A549 (cell line): ENCODE measurements at regions not wholly inside any gene's neighbourhood (a gene's known extent, or its start where the extent isn't known, plus 50 kb on each side); places are given as distances from the start of the nearest gene placed in this dataset.

Experiments
- ATAC-seq, 2 experiments: fragments of 200-7000 bp in 1 of 2; fragments of >200 bp in 1 of 2; cut with Nextera tagmentation in 1 of 2; cut with Tn5 transposase in 1 of 2; 3 replicates each; pipeline versions ENCODE4 v1.8.0 to v1.9.1; 2018 to 2020; ENCODE audit warnings: mild to moderate bottlenecking in 1 of 2, moderate library complexity in 1 of 2
- CTCF ChIA-PET: fragments of 300-600 bp; sonication (Branson Sonifier 250); formaldehyde crosslinking; extraction: SDS; loops from one replicate; lab custom pipeline; 2021; ENCODE audit warnings: antibody characterized with exemption, inconsistent platforms; lab: Yijun Ruan, JAX
- POLR2A ChIA-PET: fragments of 350-600 bp; formaldehyde crosslinking; extraction: SDS; loops from one replicate; lab custom pipeline; 2021; ENCODE audit warnings: antibody characterized with exemption, inconsistent platforms; lab: Yijun Ruan, JAX
- DNase-seq, 2 experiments: peaks; one replicate each; pipeline versions ENCODE4 v3.0.0 to v3.0.0-alpha.2; 2011 to 2016; ENCODE audit warnings: low read depth in 1 of 2, low spot score in 1 of 2
- FAIRE-seq: peaks from 2 replicates; lab custom pipeline; 2011; peaks lifted over from hg19 to GRCh38; lab: Jason Lieb, UNC
- H3K27ac ChIP-seq, 2 experiments: fragments of >200 bp; sonication (Bioruptor Twin); formaldehyde crosslinking; 3 replicates each; pipeline ENCODE4 v1.5.1; 2016 to 2017
- H3K4me1 ChIP-seq: fragments of >200 bp; sonication (Bioruptor Twin); formaldehyde crosslinking; 3 replicates; pipeline ENCODE4 v1.6.1; 2016
- H3K4me2 ChIP-seq: fragments of >200 bp; sonication (Bioruptor Twin); formaldehyde crosslinking; 3 replicates; pipeline ENCODE4 v1.6.1; 2016
- H3K4me3 ChIP-seq: fragments of >200 bp; sonication (Bioruptor Twin); formaldehyde crosslinking; 3 replicates; pipeline ENCODE4 v1.5.1; 2016
- H3K9me3 ChIP-seq: fragments of >200 bp; sonication (Bioruptor Twin); formaldehyde crosslinking; 3 replicates; pipeline ENCODE4 v1.6.1; 2016
- BHLHE40 ChIP-seq: IDR thresholded peaks from 2 replicates; pipeline ENCODE4 v1.6.1; 2012; ENCODE audit warnings: low read depth, low read length, inconsistent platforms
- CEBPB ChIP-seq, 2 experiments: fragments of >200 bp in 1 of 2; sonication (Bioruptor Twin) in 1 of 2; formaldehyde crosslinking in 1 of 2; IDR thresholded peaks; 2 replicates each; pipeline ENCODE4 v1.6.1; 2012 to 2016
- CHD4 ChIP-seq: fragments of 200-600 bp; sonication (generic); IDR thresholded peaks from 2 replicates; pipeline ENCODE4 v1.6.1; 2016; ENCODE audit warnings: antibody characterized with exemption, mild to moderate bottlenecking, borderline replicate concordance
- CTCF ChIP-seq: fragments of >200 bp; sonication (Bioruptor Twin); formaldehyde crosslinking; IDR thresholded peaks from 3 replicates; pipeline ENCODE4 v1.5.1; 2016
- EP300 ChIP-seq, 2 experiments: fragments of >200 bp; sonication (Bioruptor Twin); formaldehyde crosslinking; IDR thresholded peaks; 2 replicates in 1 of 2; 3 replicates in 1 of 2; pipeline ENCODE4 v1.6.1; 2016 to 2017
- FOSB ChIP-seq: fragments of 250-450 bp; sonication (Bioruptor Pico); IDR thresholded peaks from 2 replicates; pipeline ENCODE4 v1.5.0; 2020; ENCODE audit warnings: mild to moderate bottlenecking, moderate library complexity
- FOSL2 ChIP-seq, 2 experiments: fragments of 450-650 bp in 1 of 2; fragments of >200 bp in 1 of 2; sonication (Bioruptor Twin) in 1 of 2; formaldehyde crosslinking; IDR thresholded peaks; 2 replicates each; pipeline versions ENCODE4 v1.5.0 to v1.6.1; 2016 to 2020; ENCODE audit warnings: mild to moderate bottlenecking in 1 of 2, moderate library complexity in 1 of 2
- GATA3 ChIP-seq: IDR thresholded peaks from 2 replicates; pipeline ENCODE4 v1.6.1; 2012; ENCODE audit warnings: borderline replicate concordance
- HOXA7 ChIP-seq: fragments of 250-450 bp; sonication (Bioruptor Pico); IDR thresholded peaks from 2 replicates; pipeline ENCODE4 v1.5.0; 2020; ENCODE audit warnings: mild to moderate bottlenecking, moderate library complexity
- HOXB5 ChIP-seq: fragments of 250-450 bp; sonication (Bioruptor Pico); IDR thresholded peaks from 2 replicates; pipeline ENCODE4 v1.5.0; 2020; ENCODE audit warnings: mild to moderate bottlenecking, moderate library complexity
- JUNB ChIP-seq: fragments of >200 bp; sonication (Bioruptor Twin); formaldehyde crosslinking; IDR thresholded peaks from 2 replicates; pipeline ENCODE4 v1.6.1; 2016
- KDM5A ChIP-seq: fragments of 200-600 bp; sonication (generic); IDR thresholded peaks from 2 replicates; pipeline ENCODE4 v1.6.1; 2016; ENCODE audit warnings: antibody characterized with exemption, mild to moderate bottlenecking
- MAZ ChIP-seq: fragments of 150-350 bp; IDR thresholded peaks from 2 replicates; pipeline ENCODE4 v1.6.1; 2014; ENCODE audit warnings: antibody characterized with exemption, low read depth, low read length, borderline replicate concordance
- MYC ChIP-seq: IDR thresholded peaks from 2 replicates; pipeline ENCODE4 v1.6.1; 2012; ENCODE audit warnings: mild to moderate bottlenecking, inconsistent platforms, low read length, improper control_type of control experiment, borderline replicate concordance
- NPAS2 ChIP-seq: fragments of 250-450 bp; sonication (Bioruptor Pico); IDR thresholded peaks from 2 replicates; pipeline ENCODE4 v1.8.0; 2022; ENCODE audit warnings: mild to moderate bottlenecking, moderate library complexity, borderline replicate concordance
- NR3C1 ChIP-seq: fragments of >200 bp; sonication (Bioruptor Twin); formaldehyde crosslinking; IDR thresholded peaks from 3 replicates; pipeline ENCODE4 v1.6.1; 2017
- PHF8 ChIP-seq: fragments of 200-600 bp; sonication (generic); IDR thresholded peaks from 2 replicates; pipeline ENCODE4 v1.6.1; 2016; ENCODE audit warnings: low read depth, mild to moderate bottlenecking, antibody characterized with exemption, moderate library complexity, borderline replicate concordance
- RARB ChIP-seq: fragments of 250-450 bp; sonication (Bioruptor Pico); IDR thresholded peaks from 2 replicates; pipeline ENCODE4 v1.8.0; 2021; ENCODE audit warnings: mild to moderate bottlenecking, moderate library complexity
- SMC3 ChIP-seq: fragments of >200 bp; sonication (Bioruptor Twin); formaldehyde crosslinking; IDR thresholded peaks from 3 replicates; pipeline ENCODE4 v1.6.1; 2018; ENCODE audit warnings: inconsistent platforms
- ZC3H11A ChIP-seq: fragments of 450-650 bp; IDR thresholded peaks from 2 replicates; pipeline ENCODE4 v1.6.1; 2014; ENCODE audit warnings: antibody characterized with exemption, mild to moderate bottlenecking
- ZFP36 ChIP-seq: fragments of 450-650 bp; IDR thresholded peaks from 2 replicates; pipeline ENCODE4 v1.6.1; 2014; ENCODE audit warnings: borderline replicate concordance; ENCODE audit not compliant: partially characterized antibody
- ZNF302 ChIP-seq: fragments of 250-450 bp; sonication (Bioruptor Pico); IDR thresholded peaks from 2 replicates; pipeline ENCODE4 v1.9.0; 2021; ENCODE audit warnings: inconsistent platforms, mild to moderate bottlenecking, moderate library complexity
- ZSCAN20 ChIP-seq: fragments of 250-450 bp; sonication (Bioruptor Pico); IDR thresholded peaks from 2 replicates; pipeline ENCODE4 v1.8.0; 2022; ENCODE audit warnings: mild to moderate bottlenecking, moderate library complexity
- WGBS: methylation state at CpG from one replicate; pipeline ENCODE4 v1.1.6; 2017; ENCODE audit errors: missing lambda C conversion rate; 5-methylcytosine and 5-hydroxymethylcytosine counted together
- TF ChIP-seq, protein P1 (sequence below): fragments of >200 bp; sonication (Bioruptor Twin); formaldehyde crosslinking; IDR thresholded peaks from 3 replicates; pipeline ENCODE4 v1.6.1; 2016
- TF ChIP-seq, protein P2 (sequence below): fragments of 450-650 bp; IDR thresholded peaks from 2 replicates; pipeline ENCODE4 v1.6.1; 2014; ENCODE audit warnings: antibody characterized with exemption
- TF ChIP-seq, protein P3 (sequence below): fragments of 200-600 bp; sonication (generic); IDR thresholded peaks from 2 replicates; pipeline ENCODE4 v1.6.1; 2016; ENCODE audit warnings: antibody characterized with exemption, mild to moderate bottlenecking, moderate library complexity
- TF ChIP-seq, protein P4 (sequence below): IDR thresholded peaks from 2 replicates; pipeline ENCODE4 v1.6.1; 2012

GRCh38 chr7:68754414-68754813 lies 843.9 kb upstream of the AUTS2 start:
- FAIRE-seq (no peak), ATAC-seq (no peak), DNase-seq (no peak)
- Histone ChIP-seq H3K4me2 (no peak overlapping the region), H3K9me3 (no peaks in the 10 kb centered on the region), H3K4me1 (no peaks in the 10 kb centered on the region), H3K27ac (no peak overlapping the region), H3K4me3 (no peak overlapping the region)
- CTCF ChIA-PET, result no interaction called here
- no peak for TF ChIP-seq FOSB (CRISPR knock-in tag)
- no peak for TF ChIP-seq HOXB5 (CRISPR knock-in tag)
- no peak for TF ChIP-seq HOXA7
- no peak for TF ChIP-seq EP300 (IDR thresholded peaks at IDR 0.05)
- no peak for TF ChIP-seq RARB (CRISPR knock-in tag)
- TF ChIP-seq, protein P1, sequence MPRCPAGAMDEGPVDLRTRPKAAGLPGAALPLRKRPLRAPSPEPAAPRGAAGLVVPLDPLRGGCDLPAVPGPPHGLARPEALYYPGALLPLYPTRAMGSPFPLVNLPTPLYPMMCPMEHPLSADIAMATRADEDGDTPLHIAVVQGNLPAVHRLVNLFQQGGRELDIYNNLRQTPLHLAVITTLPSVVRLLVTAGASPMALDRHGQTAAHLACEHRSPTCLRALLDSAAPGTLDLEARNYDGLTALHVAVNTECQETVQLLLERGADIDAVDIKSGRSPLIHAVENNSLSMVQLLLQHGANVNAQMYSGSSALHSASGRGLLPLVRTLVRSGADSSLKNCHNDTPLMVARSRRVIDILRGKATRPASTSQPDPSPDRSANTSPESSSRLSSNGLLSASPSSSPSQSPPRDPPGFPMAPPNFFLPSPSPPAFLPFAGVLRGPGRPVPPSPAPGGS, result no peak
- TF ChIP-seq ZSCAN20 (CRISPR knock-in tag), result no peak
- no peak for TF ChIP-seq MYC
- TF ChIP-seq, protein P2, sequence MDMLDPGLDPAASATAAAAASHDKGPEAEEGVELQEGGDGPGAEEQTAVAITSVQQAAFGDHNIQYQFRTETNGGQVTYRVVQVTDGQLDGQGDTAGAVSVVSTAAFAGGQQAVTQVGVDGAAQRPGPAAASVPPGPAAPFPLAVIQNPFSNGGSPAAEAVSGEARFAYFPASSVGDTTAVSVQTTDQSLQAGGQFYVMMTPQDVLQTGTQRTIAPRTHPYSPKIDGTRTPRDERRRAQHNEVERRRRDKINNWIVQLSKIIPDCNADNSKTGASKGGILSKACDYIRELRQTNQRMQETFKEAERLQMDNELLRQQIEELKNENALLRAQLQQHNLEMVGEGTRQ, result no peak
- POLR2A ChIA-PET, result no interaction called here
- 84% methylated on average over 2 of the region's 2 CpGs for WGBS

DNA sequence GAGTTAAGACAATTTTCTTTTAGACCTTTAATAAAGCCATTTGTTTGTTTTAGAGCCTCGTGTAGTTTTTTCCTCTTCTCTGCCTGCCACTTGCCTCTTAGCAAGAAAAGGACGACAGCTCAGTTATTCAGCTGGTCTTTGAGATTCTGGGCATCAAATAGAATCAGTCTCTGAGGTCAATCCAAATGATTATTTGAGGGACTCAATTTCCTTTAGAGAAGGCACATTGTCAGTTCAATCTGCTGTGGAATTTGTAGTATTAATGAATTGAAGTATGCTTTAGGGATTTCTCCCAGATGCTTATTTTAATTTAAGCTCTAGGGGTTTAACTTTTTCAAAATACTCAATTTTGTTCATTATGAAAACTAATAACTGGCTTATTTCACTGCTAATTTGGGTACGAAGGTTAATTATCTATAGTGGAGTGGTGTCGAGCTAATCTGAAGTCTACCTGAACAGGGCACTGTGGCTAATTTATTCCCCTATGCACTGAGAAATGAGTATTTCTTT lies 841.2 kb upstream of the AUTS2 start:
- FAIRE-seq (no peak), DNase-seq (no peak), ATAC-seq (no peak)
- 61% methylated on average over 4 of the region's 4 CpGs for WGBS
- Histone ChIP-seq H3K4me2 (no peak overlapping the region), H3K4me1 (no peaks in the 10 kb centered on the region), H3K27ac (no peak overlapping the region), H3K9me3 (peaks cover 8% of the 10 kb centered on the region), H3K4me3 (no peak overlapping the region)
- POLR2A ChIA-PET, result no interaction called here
- CTCF ChIA-PET, result interaction anchor here (0.6 to 1.5 kb wide), 2 partner anchors 15 to 58 kb away, joined by 3 read pairs; no protein-coding TSS in a partner anchor
- no peak for TF ChIP-seq CTCF
- no peak for TF ChIP-seq MAZ
- TF ChIP-seq, protein P3, sequence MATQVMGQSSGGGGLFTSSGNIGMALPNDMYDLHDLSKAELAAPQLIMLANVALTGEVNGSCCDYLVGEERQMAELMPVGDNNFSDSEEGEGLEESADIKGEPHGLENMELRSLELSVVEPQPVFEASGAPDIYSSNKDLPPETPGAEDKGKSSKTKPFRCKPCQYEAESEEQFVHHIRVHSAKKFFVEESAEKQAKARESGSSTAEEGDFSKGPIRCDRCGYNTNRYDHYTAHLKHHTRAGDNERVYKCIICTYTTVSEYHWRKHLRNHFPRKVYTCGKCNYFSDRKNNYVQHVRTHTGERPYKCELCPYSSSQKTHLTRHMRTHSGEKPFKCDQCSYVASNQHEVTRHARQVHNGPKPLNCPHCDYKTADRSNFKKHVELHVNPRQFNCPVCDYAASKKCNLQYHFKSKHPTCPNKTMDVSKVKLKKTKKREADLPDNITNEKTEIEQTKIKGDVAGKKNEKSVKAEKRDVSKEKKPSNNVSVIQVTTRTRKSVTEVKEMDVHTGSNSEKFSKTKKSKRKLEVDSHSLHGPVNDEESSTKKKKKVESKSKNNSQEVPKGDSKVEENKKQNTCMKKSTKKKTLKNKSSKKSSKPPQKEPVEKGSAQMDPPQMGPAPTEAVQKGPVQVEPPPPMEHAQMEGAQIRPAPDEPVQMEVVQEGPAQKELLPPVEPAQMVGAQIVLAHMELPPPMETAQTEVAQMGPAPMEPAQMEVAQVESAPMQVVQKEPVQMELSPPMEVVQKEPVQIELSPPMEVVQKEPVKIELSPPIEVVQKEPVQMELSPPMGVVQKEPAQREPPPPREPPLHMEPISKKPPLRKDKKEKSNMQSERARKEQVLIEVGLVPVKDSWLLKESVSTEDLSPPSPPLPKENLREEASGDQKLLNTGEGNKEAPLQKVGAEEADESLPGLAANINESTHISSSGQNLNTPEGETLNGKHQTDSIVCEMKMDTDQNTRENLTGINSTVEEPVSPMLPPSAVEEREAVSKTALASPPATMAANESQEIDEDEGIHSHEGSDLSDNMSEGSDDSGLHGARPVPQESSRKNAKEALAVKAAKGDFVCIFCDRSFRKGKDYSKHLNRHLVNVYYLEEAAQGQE, result no peak
- no peak for TF ChIP-seq ZSCAN20 (CRISPR knock-in tag)
- no peak for TF ChIP-seq CHD4
- TF ChIP-seq ZFP36, result no peak

DNA sequence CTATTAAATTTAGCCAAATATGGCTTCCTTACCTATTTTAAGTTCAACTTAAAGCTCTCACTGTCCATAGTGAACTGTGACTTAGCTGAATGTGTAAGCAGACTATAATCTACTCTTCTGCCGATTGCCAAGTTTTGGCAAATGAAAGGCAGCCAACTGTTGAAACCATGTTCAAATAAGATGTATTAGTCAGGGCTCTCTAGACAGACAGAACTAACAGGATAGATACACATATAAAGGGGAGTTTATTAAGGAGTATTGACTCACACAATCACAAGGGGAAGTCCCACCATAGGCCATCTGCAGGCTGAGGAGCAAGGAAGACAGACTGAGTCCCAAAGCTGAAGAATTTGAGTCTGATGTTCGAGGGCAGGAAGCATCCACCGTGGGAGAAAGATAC lies 837.7 kb upstream of the AUTS2 start:
- POLR2A ChIA-PET, result no interaction called here
- FAIRE-seq, result no peak
- H3K9me3 ChIP-seq, result peaks cover 29% of the 10 kb centered on the region
- WGBS, result 16% methylated on average over 3 of the region's 3 CpGs
- H3K4me2 ChIP-seq, result no peak overlapping the region
- H3K4me1 ChIP-seq, result no peaks in the 10 kb centered on the region
- CTCF ChIA-PET, result no interaction called here
- no peak overlapping the region for H3K4me3 ChIP-seq
- peak in 1 of 2 experiments; percentile 67; a peak in 3 of 6 replicates for ATAC-seq
- DNase-seq, result peak in 1 of 2 experiments; percentile 34
- no peak overlapping the region for H3K27ac ChIP-seq
- TF ChIP-seq NR3C1 (no peak), HOXB5 (CRISPR knock-in tag) (no peak), PHF8 (no peak), ZC3H11A (no peak), ZNF302 (CRISPR knock-in tag) (no peak), JUNB (0 out of 2 replicates have a peak, but pooled peaks have one; percentile 19), NPAS2 (CRISPR knock-in tag) (no peak), FOSL2 (IDR thresholded peaks at IDR 0.05) (no peak), FOSL2 (CRISPR knock-in tag; IDR thresholded peaks at IDR 0.05) (no peak), BHLHE40 (no peak), GATA3 (peak; percentile 39; the same call in 1 of the 2 replicates), CEBPB (IDR thresholded peaks at IDR 0.05) (no peak), SMC3 (no peak), KDM5A (no peak)
- TF ChIP-seq, protein P4, sequence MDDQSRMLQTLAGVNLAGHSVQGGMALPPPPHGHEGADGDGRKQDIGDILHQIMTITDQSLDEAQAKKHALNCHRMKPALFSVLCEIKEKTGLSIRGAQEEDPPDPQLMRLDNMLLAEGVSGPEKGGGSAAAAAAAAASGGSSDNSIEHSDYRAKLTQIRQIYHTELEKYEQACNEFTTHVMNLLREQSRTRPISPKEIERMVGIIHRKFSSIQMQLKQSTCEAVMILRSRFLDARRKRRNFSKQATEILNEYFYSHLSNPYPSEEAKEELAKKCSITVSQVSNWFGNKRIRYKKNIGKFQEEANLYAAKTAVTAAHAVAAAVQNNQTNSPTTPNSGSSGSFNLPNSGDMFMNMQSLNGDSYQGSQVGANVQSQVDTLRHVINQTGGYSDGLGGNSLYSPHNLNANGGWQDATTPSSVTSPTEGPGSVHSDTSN, result no peak
